HepG2 (cell line): ENCODE measurements at regions not wholly inside any gene's neighbourhood (a gene's known extent, or its start where the extent isn't known, plus 50 kb on each side); places are given as distances from the start of the nearest gene placed in this dataset.

Experiments used
- ATAC-seq: fragments of 200-7000 bp; cut with Tn5 transposase; 3 replicates; pipeline ENCODE4 v1.9.1; 2020; ENCODE audit warnings: mild to moderate bottlenecking, moderate library complexity
- BruUV-seq: library from RNA; stranded (reverse); fragments of 400-500 nt; replicated peaks from 2 replicates; lab custom pipeline; 2021; lab: Mats Ljungman, UMichigan
- CTCF ChIA-PET: fragments of 300-600 bp; formaldehyde crosslinking; extraction: SDS; loops from one replicate; lab custom pipeline; 2021; ENCODE audit warnings: low total read pairs, inconsistent platforms, low intra/inter-chr PET ratio; lab: Yijun Ruan, JAX
- POLR2A ChIA-PET: fragments of 350-600 bp; sonication (Branson Sonifier 250); formaldehyde crosslinking; loops from one replicate; lab custom pipeline; 2020; ENCODE audit warnings: antibody characterized with exemption, inconsistent platforms; lab: Yijun Ruan, JAX
- DNase-seq: peaks from one replicate; pipeline ENCODE4 v3.0.0-alpha.2; 2015; ENCODE audit warnings: low spot score
- FAIRE-seq: peaks from 3 replicates; lab custom pipeline; 2011; peaks lifted over from hg19 to GRCh38; lab: Jason Lieb, UNC
- H2AFZ ChIP-seq: one replicate; pipeline ENCODE4 v1.6.1; 2011; ENCODE audit warnings: low read length, inconsistent platforms
- H3K27ac ChIP-seq: fragments of 300-600 bp; 3 replicates; pipeline ENCODE4 v1.8.0; 2011; ENCODE audit warnings: mixed run types, mild to moderate bottlenecking, mixed read lengths, low read length, inconsistent platforms; ENCODE audit not compliant: insufficient read depth; ENCODE audit errors: extremely low read length
- H3K27me3 ChIP-seq, 2 experiments: fragments of 200-600 bp in 1 of 2; 2 replicates in 1 of 2; 3 replicates in 1 of 2; pipeline versions ENCODE4 v1.6.0 to v1.8.0; 2011; ENCODE audit warnings: low read length in 2 of 2, mild to moderate bottlenecking in 2 of 2, moderate library complexity in 2 of 2, inconsistent platforms in 1 of 2; ENCODE audit not compliant: insufficient read depth in 2 of 2, control insufficient read depth in 1 of 2
- H3K36me3 ChIP-seq, 2 experiments: fragments of 200-600 bp in 1 of 2; replicated peaks in 1 of 2; 2 replicates in 1 of 2; 3 replicates in 1 of 2; pipeline versions ENCODE4 v1.5.1 to v1.8.0; 2011; ENCODE audit warnings: low read length in 2 of 2, inconsistent platforms in 1 of 2; ENCODE audit not compliant: insufficient read depth in 2 of 2, control insufficient read depth in 1 of 2
- H3K4me1 ChIP-seq: 2 replicates; pipeline ENCODE4 v1.5.1; 2012; ENCODE audit warnings: low read length, inconsistent platforms; ENCODE audit not compliant: insufficient read depth
- H3K4me2 ChIP-seq: 2 replicates; pipeline ENCODE4 v1.6.0; 2011; ENCODE audit warnings: low read depth, low read length, inconsistent platforms
- H3K4me3 ChIP-seq, 3 experiments: fragments of 200-600 bp in 1 of 3; sonication (generic), shearing (Covaris generic) in 1 of 3; replicated peaks in 1 of 3; 2 replicates each; pipeline ENCODE4 v1.5.1; 2011 to 2016; ENCODE audit warnings: low read length in 3 of 3, inconsistent platforms in 2 of 3, low read depth in 2 of 3, mild to moderate bottlenecking in 2 of 3, control low read depth in 1 of 3, mixed read lengths in 1 of 3; ENCODE audit not compliant: insufficient read depth in 1 of 3
- H3K79me2 ChIP-seq: one replicate; pipeline ENCODE4 v1.6.1; 2011; ENCODE audit warnings: low read length, inconsistent platforms; ENCODE audit not compliant: insufficient read depth
- H3K9ac ChIP-seq: 2 replicates; pipeline ENCODE4 v1.6.0; 2011; ENCODE audit warnings: mild to moderate bottlenecking, low read depth, low read length, inconsistent platforms; ENCODE audit not compliant: insufficient read depth
- H3K9me3 ChIP-seq: 2 replicates; pipeline ENCODE4 v1.5.1; 2012; ENCODE audit warnings: mild to moderate bottlenecking, low read length
- H4K20me1 ChIP-seq: 2 replicates; pipeline ENCODE4 v1.6.0; 2011; ENCODE audit warnings: inconsistent platforms, mild to moderate bottlenecking, low read length, moderate library complexity; ENCODE audit not compliant: insufficient read depth
- ATF1 ChIP-seq: IDR thresholded peaks from 2 replicates; pipeline ENCODE4 v1.6.1; 2016; ENCODE audit warnings: mild to moderate bottlenecking, control low read depth
- CSRNP1 ChIP-seq: sonication (generic); formaldehyde crosslinking; IDR thresholded peaks from 2 replicates; pipeline ENCODE4 v1.8.1; 2023; ENCODE audit warnings: mild to moderate bottlenecking, missing genetic modification reagents
- DNMT1 ChIP-seq: sonication (generic); formaldehyde crosslinking; IDR thresholded peaks from 2 replicates; pipeline ENCODE4 v1.5.1; 2020; ENCODE audit warnings: mild to moderate bottlenecking, missing genetic modification reagents
- FOXK1 ChIP-seq: sonication (generic); formaldehyde crosslinking; IDR thresholded peaks from 2 replicates; pipeline ENCODE4 v1.4.0; 2020; ENCODE audit warnings: low read depth, missing genetic modification reagents, borderline replicate concordance
- FOXP4 ChIP-seq: sonication (generic); formaldehyde crosslinking; IDR thresholded peaks from 2 replicates; pipeline ENCODE4 v1.4.0; 2020; ENCODE audit warnings: missing genetic modification reagents
- MYNN ChIP-seq: sonication (generic); formaldehyde crosslinking; IDR thresholded peaks from 2 replicates; pipeline ENCODE4 v1.4.0; 2020; ENCODE audit warnings: mild to moderate bottlenecking, low read depth, missing genetic modification reagents
- MYPOP ChIP-seq: sonication (generic); formaldehyde crosslinking; IDR thresholded peaks from 2 replicates; pipeline ENCODE4 v1.8.1; 2023; ENCODE audit warnings: mild to moderate bottlenecking, moderate library complexity, missing genetic modification reagents
- NRL ChIP-seq: sonication (generic); formaldehyde crosslinking; IDR thresholded peaks from 2 replicates; pipeline ENCODE4 v1.5.0; 2020; ENCODE audit warnings: missing genetic modification reagents, mild to moderate bottlenecking, moderate library complexity, borderline replicate concordance
- RBAK ChIP-seq: sonication (generic); formaldehyde crosslinking; IDR thresholded peaks from 2 replicates; pipeline ENCODE4 v1.5.1; 2020; ENCODE audit warnings: mild to moderate bottlenecking, missing genetic modification reagents
- SALL1 ChIP-seq: sonication (generic); formaldehyde crosslinking; IDR thresholded peaks from 2 replicates; pipeline ENCODE4 v1.8.0; 2022; ENCODE audit warnings: mild to moderate bottlenecking, missing genetic modification reagents
- SMAD1 ChIP-seq: sonication (generic); formaldehyde crosslinking; IDR thresholded peaks from 2 replicates; pipeline ENCODE4 v1.4.0; 2020; ENCODE audit warnings: missing genetic modification reagents, low read depth, mild to moderate bottlenecking, borderline replicate concordance
- TMF1 ChIP-seq: sonication (generic); formaldehyde crosslinking; IDR thresholded peaks from 2 replicates; pipeline ENCODE4 v1.8.1; 2022; ENCODE audit warnings: low read depth, missing genetic modification reagents
- ZNF333 ChIP-seq: sonication (generic); formaldehyde crosslinking; IDR thresholded peaks from 2 replicates; pipeline ENCODE4 v1.4.0; 2020; ENCODE audit warnings: mild to moderate bottlenecking, missing genetic modification reagents, borderline replicate concordance
- ZNF574 ChIP-seq: sonication (generic); formaldehyde crosslinking; IDR thresholded peaks from 2 replicates; pipeline ENCODE4 v1.4.0; 2020; ENCODE audit warnings: missing genetic modification reagents
- ZNF674 ChIP-seq: sonication (generic); formaldehyde crosslinking; IDR thresholded peaks from 2 replicates; pipeline ENCODE4 v1.5.0; 2020; ENCODE audit warnings: low read depth, mild to moderate bottlenecking, missing genetic modification reagents
- ZNF724P ChIP-seq: sonication (generic); formaldehyde crosslinking; IDR thresholded peaks from 2 replicates; pipeline ENCODE4 v1.8.0; 2022; ENCODE audit warnings: missing genetic modification reagents, borderline replicate concordance
- ZSCAN21 ChIP-seq: sonication (generic); formaldehyde crosslinking; IDR thresholded peaks from 2 replicates; pipeline ENCODE4 v1.8.0; 2022; ENCODE audit warnings: mild to moderate bottlenecking, missing genetic modification reagents, moderate library complexity, borderline replicate concordance
- WGBS: methylation state at CpG from one replicate; pipeline ENCODE4 v1.1.6; 2017; ENCODE audit warnings: low lambda C conversion rate; 5-methylcytosine and 5-hydroxymethylcytosine counted together
- in situ Hi-C: cut with HindIII; loops from 2 replicates; pipeline ENCODE4 v1.10.0; 2017; ENCODE audit warnings: low pct_unique_long_range_greater_than_20kb; ENCODE audit not compliant: extremely low pct_ligation_motif_present
- intact Hi-C: fragments of 100-400 bp; cut with micrococcal nuclease; formaldehyde crosslinking; loops from one replicate; pipeline ENCODE4 v1.10.0; 2022; ENCODE audit not compliant: unreplicated experiment

GRCh38 chr12:17062267-17063036 lies 456.5 kb upstream of the LMO3 start:
- H3K4me2 ChIP-seq: no peak overlapping the region
- no peaks in the 10 kb centered on the region for H3K4me1 ChIP-seq
- intact Hi-C loops (no loop called here), in situ Hi-C loops (no loop called here)
- no peak overlapping the region for H2AFZ ChIP-seq
- no peak for DNase-seq
- ATAC-seq: no peak
- no TSS peak for BruUV-seq
- 16% methylated on average over 4 of the region's 4 CpGs for WGBS
- no peaks in the 10 kb centered on the region for H3K27me3 ChIP-seq
- no peaks in the 10 kb centered on the region for H3K36me3 ChIP-seq
- H3K27ac ChIP-seq: no peak overlapping the region
- H3K4me3 ChIP-seq: no peak overlapping the region
- ChIA-PET POLR2A (no interaction called here), CTCF (no interaction called here)
- no peaks in the 10 kb centered on the region for H3K9me3 ChIP-seq
- no peaks in the 10 kb centered on the region for H3K79me2 ChIP-seq
- FAIRE-seq: no peak
- no peaks in the 10 kb centered on the region for H4K20me1 ChIP-seq
- H3K9ac ChIP-seq: no peak overlapping the region
- TF ChIP-seq ZNF574 (CRISPR knock-in tag): no peak
- TF ChIP-seq NRL (CRISPR knock-in tag): no peak
- no peak for TF ChIP-seq ZNF333 (CRISPR knock-in tag)
- TF ChIP-seq CSRNP1 (CRISPR knock-in tag): no peak
- TF ChIP-seq SALL1: no peak
- no peak for TF ChIP-seq RBAK (CRISPR knock-in tag)
- no peak for TF ChIP-seq FOXK1
- TF ChIP-seq ZNF724P (CRISPR knock-in tag): no peak
- no peak for TF ChIP-seq MYNN (CRISPR knock-in tag)
- TF ChIP-seq TMF1 (CRISPR knock-in tag): no peak
- TF ChIP-seq ATF1: no peak
- TF ChIP-seq MYPOP (CRISPR knock-in tag): no peak
- TF ChIP-seq DNMT1 (CRISPR knock-in tag): no peak
- no peak for TF ChIP-seq FOXP4 (CRISPR knock-in tag)
- no peak for TF ChIP-seq ZSCAN21 (CRISPR knock-in tag)
- TF ChIP-seq SMAD1 (CRISPR knock-in tag): no peak
- no peak for TF ChIP-seq ZNF674 (CRISPR knock-in tag)
